A549 (cell line): ENCODE measurements at regions not wholly inside any gene's neighbourhood (a gene's known extent, or its start where the extent isn't known, plus 50 kb on each side); places are given as distances from the start of the nearest gene placed in this dataset.

ENCODE experiments used
- ATAC-seq, 2 experiments: fragments of 200-7000 bp in 1 of 2; fragments of >200 bp in 1 of 2; cut with Nextera tagmentation in 1 of 2; cut with Tn5 transposase in 1 of 2; 3 replicates each; pipeline versions ENCODE4 v1.8.0 to v1.9.1; 2018 to 2020; ENCODE audit warnings: mild to moderate bottlenecking in 1 of 2, moderate library complexity in 1 of 2
- CTCF ChIA-PET: fragments of 300-600 bp; sonication (Branson Sonifier 250); formaldehyde crosslinking; extraction: SDS; loops from one replicate; lab custom pipeline; 2021; ENCODE audit warnings: antibody characterized with exemption, inconsistent platforms; lab: Yijun Ruan, JAX
- POLR2A ChIA-PET: fragments of 350-600 bp; formaldehyde crosslinking; extraction: SDS; loops from one replicate; lab custom pipeline; 2021; ENCODE audit warnings: antibody characterized with exemption, inconsistent platforms; lab: Yijun Ruan, JAX
- DNase-seq, 2 experiments: peaks; one replicate each; pipeline versions ENCODE4 v3.0.0 to v3.0.0-alpha.2; 2011 to 2016; ENCODE audit warnings: low read depth in 1 of 2, low spot score in 1 of 2
- FAIRE-seq: peaks from 2 replicates; lab custom pipeline; 2011; peaks lifted over from hg19 to GRCh38; lab: Jason Lieb, UNC
- H3K27ac ChIP-seq, 2 experiments: fragments of >200 bp; sonication (Bioruptor Twin); formaldehyde crosslinking; 3 replicates each; pipeline ENCODE4 v1.5.1; 2016 to 2017
- H3K4me1 ChIP-seq: fragments of >200 bp; sonication (Bioruptor Twin); formaldehyde crosslinking; 3 replicates; pipeline ENCODE4 v1.6.1; 2016
- H3K4me2 ChIP-seq: fragments of >200 bp; sonication (Bioruptor Twin); formaldehyde crosslinking; 3 replicates; pipeline ENCODE4 v1.6.1; 2016
- H3K4me3 ChIP-seq: fragments of >200 bp; sonication (Bioruptor Twin); formaldehyde crosslinking; 3 replicates; pipeline ENCODE4 v1.5.1; 2016
- H3K9me3 ChIP-seq: fragments of >200 bp; sonication (Bioruptor Twin); formaldehyde crosslinking; 3 replicates; pipeline ENCODE4 v1.6.1; 2016
- ATOH8 ChIP-seq: fragments of 250-450 bp; sonication (Bioruptor Pico); IDR thresholded peaks from 2 replicates; pipeline ENCODE4 v1.5.0; 2020; ENCODE audit warnings: low read depth, mild to moderate bottlenecking, moderate library complexity
- CBX2 ChIP-seq: fragments of 200-600 bp; sonication (generic); IDR thresholded peaks from 2 replicates; pipeline ENCODE4 v1.6.1; 2016; ENCODE audit warnings: low read depth, mild to moderate bottlenecking, borderline replicate concordance
- CHD4 ChIP-seq: fragments of 200-600 bp; sonication (generic); IDR thresholded peaks from 2 replicates; pipeline ENCODE4 v1.6.1; 2016; ENCODE audit warnings: antibody characterized with exemption, mild to moderate bottlenecking, borderline replicate concordance
- ESRRA ChIP-seq: fragments of 150-350 bp; IDR thresholded peaks from 2 replicates; pipeline ENCODE4 v1.6.1; 2014; ENCODE audit warnings: mild to moderate bottlenecking, low read length, borderline replicate concordance
- FOSB ChIP-seq: fragments of 250-450 bp; sonication (Bioruptor Pico); IDR thresholded peaks from 2 replicates; pipeline ENCODE4 v1.5.0; 2020; ENCODE audit warnings: mild to moderate bottlenecking, moderate library complexity
- HMGXB4 ChIP-seq: fragments of 250-450 bp; sonication (Bioruptor Pico); IDR thresholded peaks from 2 replicates; pipeline ENCODE4 v1.5.0; 2021; ENCODE audit warnings: mild to moderate bottlenecking, moderate library complexity, borderline replicate concordance
- JUN ChIP-seq, 2 experiments: fragments of >200 bp; sonication (Bioruptor Twin); formaldehyde crosslinking; IDR thresholded peaks; 2 replicates in 1 of 2; 3 replicates in 1 of 2; pipeline ENCODE4 v1.6.1; 2016 to 2017
- JUNB ChIP-seq: fragments of >200 bp; sonication (Bioruptor Twin); formaldehyde crosslinking; IDR thresholded peaks from 2 replicates; pipeline ENCODE4 v1.6.1; 2016
- MAFK ChIP-seq: fragments of 450-650 bp; IDR thresholded peaks from 2 replicates; pipeline ENCODE4 v1.6.1; 2014; ENCODE audit not compliant: partially characterized antibody
- MAZ ChIP-seq: fragments of 150-350 bp; IDR thresholded peaks from 2 replicates; pipeline ENCODE4 v1.6.1; 2014; ENCODE audit warnings: antibody characterized with exemption, low read depth, low read length, borderline replicate concordance
- NFE2L2 ChIP-seq: fragments of 150-350 bp; conservative IDR thresholded peaks from 2 replicates; pipeline ENCODE4 v1.6.1; 2014; ENCODE audit warnings: low read length
- NPAS2 ChIP-seq: fragments of 250-450 bp; sonication (Bioruptor Pico); IDR thresholded peaks from 2 replicates; pipeline ENCODE4 v1.8.0; 2022; ENCODE audit warnings: mild to moderate bottlenecking, moderate library complexity, borderline replicate concordance
- PBX3 ChIP-seq: IDR thresholded peaks from 2 replicates; pipeline ENCODE4 v1.6.1; 2012
- POLR2AphosphoS2 ChIP-seq: conservative IDR thresholded peaks from 2 replicates; pipeline ENCODE4 v1.6.1; 2012; ENCODE audit warnings: low read length, improper control_type of control experiment, inconsistent platforms
- RFX5 ChIP-seq: fragments of 450-650 bp; IDR thresholded peaks from 2 replicates; pipeline ENCODE4 v1.7.1; 2014; ENCODE audit warnings: antibody characterized with exemption, mild to moderate bottlenecking, moderate library complexity
- SREBF2 ChIP-seq: fragments of 450-650 bp; IDR thresholded peaks from 2 replicates; pipeline ENCODE4 v1.6.1; 2014; ENCODE audit warnings: mild to moderate bottlenecking, moderate library complexity
- ZSCAN20 ChIP-seq: fragments of 250-450 bp; sonication (Bioruptor Pico); IDR thresholded peaks from 2 replicates; pipeline ENCODE4 v1.8.0; 2022; ENCODE audit warnings: mild to moderate bottlenecking, moderate library complexity
- WGBS: methylation state at CpG from one replicate; pipeline ENCODE4 v1.1.6; 2017; ENCODE audit errors: missing lambda C conversion rate; 5-methylcytosine and 5-hydroxymethylcytosine counted together
- TF ChIP-seq, protein P1 (sequence below): fragments of >200 bp; sonication (Bioruptor Twin); formaldehyde crosslinking; IDR thresholded peaks from 3 replicates; pipeline ENCODE4 v1.5.1; 2016
- TF ChIP-seq, protein P2 (sequence below): IDR thresholded peaks from 2 replicates; pipeline ENCODE4 v1.6.1; 2012; ENCODE audit warnings: low read depth, borderline replicate concordance

DNA sequence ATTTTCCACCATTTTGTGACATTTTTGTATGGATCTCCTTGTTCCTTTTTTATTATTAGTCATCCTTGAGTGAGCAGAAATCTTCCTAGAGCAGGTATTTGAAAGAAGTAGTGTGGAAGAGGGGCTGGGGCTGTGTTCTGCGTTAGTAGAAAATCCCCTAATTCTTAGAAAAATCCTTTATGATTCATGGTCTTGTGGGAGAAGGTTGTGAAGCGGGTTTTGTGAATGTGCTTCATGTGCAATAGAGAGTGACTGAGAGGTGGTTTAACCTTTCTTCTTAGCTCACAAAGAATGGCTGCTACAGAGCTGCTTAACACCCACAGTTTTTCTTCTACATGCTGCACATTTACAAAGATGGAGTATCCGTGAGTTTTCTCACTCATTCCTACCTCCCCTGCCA lies 220.5 kb downstream of the IDS start:
- no peaks in the 10 kb centered on the region for H3K4me1 ChIP-seq

DNA sequence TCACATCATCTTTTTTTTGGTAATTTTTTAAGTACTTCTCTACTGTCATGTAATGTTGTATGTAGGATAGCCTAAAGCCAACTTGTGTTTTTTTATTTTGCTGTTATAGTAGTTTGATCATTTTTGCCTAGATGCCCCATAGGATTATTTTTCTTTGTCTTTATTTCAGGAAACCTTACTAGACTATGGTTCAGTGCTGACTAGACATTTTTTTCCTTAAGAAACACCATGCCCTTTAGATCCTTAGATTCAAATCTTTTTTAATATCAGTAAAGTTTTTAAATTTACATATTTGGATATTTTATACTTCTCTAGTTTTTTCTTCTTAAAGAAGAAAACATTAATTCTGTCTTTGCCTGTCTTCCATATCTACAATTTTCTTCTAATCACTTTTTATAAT lies 221.3 kb downstream of the IDS start:
- H3K9me3 ChIP-seq: no peaks in the 10 kb centered on the region
- no peaks in the 10 kb centered on the region for H3K4me1 ChIP-seq
- TF ChIP-seq MAFK (peak; percentile 60), ATOH8 (CRISPR knock-in tag) (no peak), JUNB (no peak)
- H3K4me2 ChIP-seq: no peak overlapping the region
- ChIA-PET POLR2A (no interaction called here), CTCF (interaction anchor here (0.8 to 1.4 kb wide), 2 partner anchors 14 to 243 kb away, joined by 3 read pairs; no protein-coding TSS in a partner anchor)
- FAIRE-seq: no peak
- no peak overlapping the region for H3K27ac ChIP-seq
- H3K4me3 ChIP-seq: no peak overlapping the region
- no peak for DNase-seq
- no peak for ATAC-seq

More for the DNA sequence above, 220.5 kb downstream of the IDS start:
- POLR2A ChIA-PET: no interaction called here
- WGBS: 3% methylated on average over 3 of the region's 3 CpGs
- Histone ChIP-seq H3K27ac (no peak overlapping the region), H3K4me3 (no peak overlapping the region), H3K4me2 (no peak overlapping the region), H3K9me3 (no peaks in the 10 kb centered on the region)
- ATAC-seq: no peak
- CTCF ChIA-PET: interaction anchor here (0.8 to 1.4 kb wide), 2 partner anchors 13 to 242 kb away, joined by 3 read pairs; no protein-coding TSS in a partner anchor
- TF ChIP-seq CBX2 (no peak), NFE2L2 (no peak), FOSB (CRISPR knock-in tag) (no peak), NPAS2 (no peak), HMGXB4 (no peak), RFX5 (no peak), MAZ (no peak)
- TF ChIP-seq, protein P1, sequence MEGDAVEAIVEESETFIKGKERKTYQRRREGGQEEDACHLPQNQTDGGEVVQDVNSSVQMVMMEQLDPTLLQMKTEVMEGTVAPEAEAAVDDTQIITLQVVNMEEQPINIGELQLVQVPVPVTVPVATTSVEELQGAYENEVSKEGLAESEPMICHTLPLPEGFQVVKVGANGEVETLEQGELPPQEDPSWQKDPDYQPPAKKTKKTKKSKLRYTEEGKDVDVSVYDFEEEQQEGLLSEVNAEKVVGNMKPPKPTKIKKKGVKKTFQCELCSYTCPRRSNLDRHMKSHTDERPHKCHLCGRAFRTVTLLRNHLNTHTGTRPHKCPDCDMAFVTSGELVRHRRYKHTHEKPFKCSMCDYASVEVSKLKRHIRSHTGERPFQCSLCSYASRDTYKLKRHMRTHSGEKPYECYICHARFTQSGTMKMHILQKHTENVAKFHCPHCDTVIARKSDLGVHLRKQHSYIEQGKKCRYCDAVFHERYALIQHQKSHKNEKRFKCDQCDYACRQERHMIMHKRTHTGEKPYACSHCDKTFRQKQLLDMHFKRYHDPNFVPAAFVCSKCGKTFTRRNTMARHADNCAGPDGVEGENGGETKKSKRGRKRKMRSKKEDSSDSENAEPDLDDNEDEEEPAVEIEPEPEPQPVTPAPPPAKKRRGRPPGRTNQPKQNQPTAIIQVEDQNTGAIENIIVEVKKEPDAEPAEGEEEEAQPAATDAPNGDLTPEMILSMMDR: no peak
- TF ChIP-seq, protein P2, sequence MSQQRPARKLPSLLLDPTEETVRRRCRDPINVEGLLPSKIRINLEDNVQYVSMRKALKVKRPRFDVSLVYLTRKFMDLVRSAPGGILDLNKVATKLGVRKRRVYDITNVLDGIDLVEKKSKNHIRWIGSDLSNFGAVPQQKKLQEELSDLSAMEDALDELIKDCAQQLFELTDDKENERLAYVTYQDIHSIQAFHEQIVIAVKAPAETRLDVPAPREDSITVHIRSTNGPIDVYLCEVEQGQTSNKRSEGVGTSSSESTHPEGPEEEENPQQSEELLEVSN: no peak
- no peak for FAIRE-seq
- DNase-seq: no peak

- no peak for ATAC-seq
- TF ChIP-seq, protein P2: no peak
- TF ChIP-seq ESRRA: no peak
- TF ChIP-seq SREBF2: no peak
- TF ChIP-seq CHD4: no peak
- no peak for TF ChIP-seq PBX3
- no peak for TF ChIP-seq ZSCAN20
- TF ChIP-seq POLR2AphosphoS2: no peak
- no peak for TF ChIP-seq JUN (IDR thresholded peaks at IDR 0.05)
- FAIRE-seq: peak; percentile 7
- H3K27ac ChIP-seq: no peak overlapping the region
- no peak overlapping the region for H3K4me3 ChIP-seq
- no peaks in the 10 kb centered on the region for H3K4me1 ChIP-seq
- H3K4me2 ChIP-seq: no peak overlapping the region
- 0% methylated on average over 1 of the region's 1 CpG for WGBS
- ChIA-PET CTCF (no interaction called here), POLR2A (no interaction called here)
- no peak for DNase-seq
- no peaks in the 10 kb centered on the region for H3K9me3 ChIP-seq
These were observed 222.2 kb downstream of the IDS start for GRCh38 chrX:149282909-149283308.
